Urinary bladder (tissue), 3 donors: ENCODE measurements at regions not wholly inside any gene's neighbourhood (a gene's known extent, or its start where the extent isn't known, plus 50 kb on each side); places are given as distances from the start of the nearest gene placed in this dataset.
"Not testable (repeated sequence)": the region's sequence is repeated elsewhere in the genome, so short reads cannot be mapped to it uniquely, and the experiment has no call there.

Experiments used
- DNase-seq: peaks from one replicate; pipeline ENCODE4 v3.0.0-alpha.2; 2015; ENCODE audit errors: extremely low spot score
- H3K27ac ChIP-seq: one replicate; pipeline ENCODE4 v1.5.1; 2013; ENCODE audit warnings: low read depth, mild to moderate bottlenecking, moderate library complexity
- H3K36me3 ChIP-seq: one replicate; pipeline ENCODE4 v1.6.1; 2013; ENCODE audit warnings: mild to moderate bottlenecking, moderate library complexity; ENCODE audit not compliant: insufficient read depth
- H3K4me1 ChIP-seq: one replicate; pipeline ENCODE4 v1.6.1; 2013; ENCODE audit warnings: mild to moderate bottlenecking, moderate library complexity; ENCODE audit not compliant: insufficient read depth
- H3K4me3 ChIP-seq: one replicate; pipeline ENCODE4 v1.5.1; 2013; ENCODE audit warnings: low read depth, low read length
- WGBS: extraction: QIAGEN DNeasy Blood & Tissue Kit; methylation state at CpG from one replicate; pipeline ENCODE4 v1.1.7; 2013; 5-methylcytosine and 5-hydroxymethylcytosine counted together
- donor health status: healthy with polysubstance abuse.
- donor health status: healthy.

- Histone ChIP-seq H3K27ac (no peak overlapping the region), H3K36me3 (no peaks in the 10 kb centered on the region), H3K4me3 (no peak overlapping the region), H3K4me1 (no peaks in the 10 kb centered on the region)
- WGBS, result 43% methylated on average over 3 of the region's 3 CpGs
- no peak for DNase-seq
These were observed 141.3 kb upstream of the ALDH1B1 start for GRCh38 chr9:38251036-38251860.

GRCh38 chr9:38250279-38251035 lies 142.0 kb upstream of the ALDH1B1 start:
- Histone ChIP-seq H3K27ac (no peak overlapping the region), H3K4me1 (no peaks in the 10 kb centered on the region), H3K4me3 (no peak overlapping the region), H3K36me3 (no peaks in the 10 kb centered on the region)
- 84% methylated on average over 10 of the region's 10 CpGs for WGBS
- DNase-seq, result no peak

- Histone ChIP-seq H3K4me3 (no peak overlapping the region), H3K36me3 (no peaks in the 10 kb centered on the region), H3K27ac (no peak overlapping the region), H3K4me1 (no peaks in the 10 kb centered on the region)
- DNase-seq, result no peak
- 79% methylated on average over 6 of the region's 6 CpGs for WGBS
These were observed 142.8 kb upstream of the ALDH1B1 start for GRCh38 chr9:38249587-38250210.

- H3K4me1 ChIP-seq, result no peaks in the 10 kb centered on the region
- 77% methylated on average over 3 of the region's 3 CpGs for WGBS
- no peaks in the 10 kb centered on the region for H3K36me3 ChIP-seq
- no peak overlapping the region for H3K27ac ChIP-seq
- no peak for DNase-seq
- H3K4me3 ChIP-seq, result no peak overlapping the region
These were observed 143.5 kb upstream of the ALDH1B1 start for GRCh38 chr9:38249049-38249448.

- H3K36me3 ChIP-seq, result no peaks in the 10 kb centered on the region
- H3K4me3 ChIP-seq, result no peak overlapping the region
- H3K4me1 ChIP-seq, result no peaks in the 10 kb centered on the region
- 92% methylated on average over 7 of the region's 7 CpGs for WGBS
- no peak for DNase-seq
- H3K27ac ChIP-seq, result no peak overlapping the region
These were observed 145.7 kb upstream of the ALDH1B1 start for GRCh38 chr9:38246833-38247232.

- DNase-seq, result no peak
- 79% methylated on average over 1 of the region's 1 CpG for WGBS
These were observed 147.5 kb upstream of the ALDH1B1 start for GRCh38 chr9:38244971-38245370.

GRCh38 chr9:38243993-38244392 lies 148.5 kb upstream of the ALDH1B1 start:
- Histone ChIP-seq H3K36me3 (no peaks in the 10 kb centered on the region), H3K4me1 (no peaks in the 10 kb centered on the region), H3K27ac (no peak overlapping the region), H3K4me3 (no peak overlapping the region)
- WGBS, result 84% methylated on average over 4 of the region's 4 CpGs
- no peak for DNase-seq

More at GRCh38 chr9:38244971-38245370, 147.5 kb upstream of the ALDH1B1 start:
- Histone ChIP-seq H3K27ac (no peak overlapping the region), H3K4me1 (no peaks in the 10 kb centered on the region), H3K4me3 (no peak overlapping the region), H3K36me3 (no peaks in the 10 kb centered on the region)

- WGBS, result 89% methylated on average over 25 of the region's 30 CpGs
- not testable (repeated sequence) for H3K27ac ChIP-seq, H3K4me1 ChIP-seq, DNase-seq, H3K36me3 ChIP-seq, H3K4me3 ChIP-seq
These were observed 150.4 kb upstream of the ALDH1B1 start for GRCh38 chr9:38242151-38242550.

GRCh38 chr9:38240051-38240450 lies 152.5 kb upstream of the ALDH1B1 start:
- WGBS, result 89% methylated on average over 2 of the region's 2 CpGs
- no peak for DNase-seq
- Histone ChIP-seq H3K4me1 (no peaks in the 10 kb centered on the region), H3K4me3 (no peak overlapping the region), H3K27ac (no peak overlapping the region), H3K36me3 (no peaks in the 10 kb centered on the region)

GRCh38 chr9:38235244-38235643 lies 157.3 kb upstream of the ALDH1B1 start:
- WGBS, result 84% methylated on average over 5 of the region's 5 CpGs
- no peaks in the 10 kb centered on the region for H3K4me1 ChIP-seq
- H3K36me3 ChIP-seq, result no peaks in the 10 kb centered on the region
- H3K4me3 ChIP-seq, result no peak overlapping the region
- no peak overlapping the region for H3K27ac ChIP-seq
- no peak for DNase-seq

GRCh38 chr9:38234479-38235170 lies 157.9 kb upstream of the ALDH1B1 start:
- 76% methylated on average over 5 of the region's 5 CpGs for WGBS

GRCh38 chr9:38233796-38234355 lies 158.6 kb upstream of the ALDH1B1 start:
- H3K27ac ChIP-seq, result no peak overlapping the region
- no peak for DNase-seq
- no peak overlapping the region for H3K4me3 ChIP-seq
- H3K4me1 ChIP-seq, result no peaks in the 10 kb centered on the region
- 93% methylated on average over 9 of the region's 9 CpGs for WGBS
- no peaks in the 10 kb centered on the region for H3K36me3 ChIP-seq

More at GRCh38 chr9:38234479-38235170, 157.9 kb upstream of the ALDH1B1 start:
- Histone ChIP-seq H3K4me1 (no peaks in the 10 kb centered on the region), H3K4me3 (no peak overlapping the region), H3K27ac (no peak overlapping the region), H3K36me3 (no peaks in the 10 kb centered on the region)
- no peak for DNase-seq

- WGBS, result 81% methylated on average over 10 of the region's 10 CpGs
- Histone ChIP-seq H3K27ac (no peak overlapping the region), H3K4me3 (no peak overlapping the region), H3K36me3 (no peaks in the 10 kb centered on the region), H3K4me1 (no peaks in the 10 kb centered on the region)
- DNase-seq, result no peak
These were observed 159.2 kb upstream of the ALDH1B1 start for GRCh38 chr9:38233343-38233742.
